Endothelial cell of umbilical vein (primary cell): ENCODE measurements at regions not wholly inside any gene's neighbourhood (a gene's known extent, or its start where the extent isn't known, plus 50 kb on each side); places are given as distances from the start of the nearest gene placed in this dataset.

Source experiments
- BruUV-seq: library from RNA; stranded (reverse); fragments of 400-500 nt; replicated peaks from 2 replicates; lab custom pipeline; 2021; lab: Mats Ljungman, UMichigan
- CTCF ChIA-PET: fragments of 300-600, 350-600 bp; sonication (Branson Sonifier 250); formaldehyde crosslinking; loops from one replicate; lab custom pipeline; 2021; ENCODE audit warnings: antibody characterized with exemption, inconsistent platforms; lab: Charles Lee
- POLR2A ChIA-PET: fragments of 300-600, 350-600 bp; sonication (Branson Sonifier 250); formaldehyde crosslinking; loops from one replicate; lab custom pipeline; 2021; ENCODE audit warnings: antibody characterized with exemption, inconsistent platforms; lab: Charles Lee
- DNase-seq: peaks from one replicate; pipeline ENCODE4 v3.0.0-alpha.2; 2011; ENCODE audit warnings: low read depth, low spot score
- FAIRE-seq: peaks from 2 replicates; lab custom pipeline; 2011; peaks lifted over from hg19 to GRCh38; lab: Jason Lieb, UNC
- H2AFZ ChIP-seq: 2 replicates; pipeline ENCODE4 v1.6.0; 2012; ENCODE audit warnings: low read depth, low read length, control low read depth, inconsistent platforms
- H3K27ac ChIP-seq: 2 replicates; pipeline ENCODE4 v1.5.1; 2011; ENCODE audit warnings: low read depth, mild to moderate bottlenecking, control low read depth, low read length, moderate library complexity; ENCODE audit not compliant: insufficient read depth
- H3K27me3 ChIP-seq, 2 experiments: 2 replicates each; pipeline versions ENCODE4 v1.6.0 to v1.6.1; 2011; ENCODE audit warnings: low read length in 2 of 2, mixed read lengths in 1 of 2; ENCODE audit not compliant: control insufficient read depth in 2 of 2, insufficient read depth in 2 of 2
- H3K36me3 ChIP-seq, 2 experiments: 2 replicates in 1 of 2; 3 replicates in 1 of 2; pipeline ENCODE4 v1.5.1; 2011; ENCODE audit warnings: low read length in 2 of 2, mild to moderate bottlenecking in 1 of 2, moderate library complexity in 1 of 2; ENCODE audit not compliant: control insufficient read depth in 2 of 2, insufficient read depth in 2 of 2; ENCODE audit errors: extremely low read depth in 1 of 2
- H3K4me1 ChIP-seq: 3 replicates; pipeline ENCODE4 v1.5.1; 2011; ENCODE audit warnings: mild to moderate bottlenecking, low read length; ENCODE audit not compliant: control insufficient read depth, insufficient read depth; ENCODE audit errors: extremely low read depth
- H3K4me2 ChIP-seq: 2 replicates; pipeline ENCODE4 v1.6.1; 2011; ENCODE audit warnings: low read length, control low read depth, mixed read lengths; ENCODE audit not compliant: insufficient read depth
- H3K4me3 ChIP-seq, 3 experiments: fragments of 200-600 bp in 1 of 3; sonication (generic), shearing (Covaris generic) in 1 of 3; replicated peaks in 1 of 3; 2 replicates each; pipeline ENCODE4 v1.5.1; 2011 to 2016; ENCODE audit warnings: control low read depth in 3 of 3, low read length in 3 of 3, mild to moderate bottlenecking in 2 of 3, inconsistent platforms in 1 of 3, low read depth in 1 of 3, moderate library complexity in 1 of 3; ENCODE audit not compliant: insufficient read depth in 1 of 3
- H3K79me2 ChIP-seq: 2 replicates; pipeline ENCODE4 v1.6.0; 2012; ENCODE audit warnings: low read length, inconsistent platforms; ENCODE audit not compliant: control insufficient read depth, insufficient read depth
- H3K9ac ChIP-seq: replicated peaks from 2 replicates; pipeline ENCODE3; 2011; ENCODE audit warnings: low read length, control low read depth; ENCODE audit not compliant: insufficient read depth; ENCODE audit errors: extremely low read depth
- H3K9me1 ChIP-seq: replicated peaks from 3 replicates; pipeline ENCODE4 v1.6.0; 2011; ENCODE audit warnings: mild to moderate bottlenecking, low read length; ENCODE audit not compliant: control insufficient read depth, insufficient read depth; ENCODE audit errors: extremely low read depth
- H3K9me3 ChIP-seq: replicated peaks from 2 replicates; pipeline ENCODE4 v1.5.1; 2012; ENCODE audit warnings: low read length, inconsistent platforms; ENCODE audit not compliant: control insufficient read depth, insufficient read depth
- H4K20me1 ChIP-seq: replicated peaks from 2 replicates; pipeline ENCODE3; 2011; ENCODE audit warnings: mild to moderate bottlenecking, low read length; ENCODE audit not compliant: control insufficient read depth, insufficient read depth; ENCODE audit errors: extremely low read depth
- EZH2 ChIP-seq: IDR thresholded peaks from 2 replicates; pipeline ENCODE4 v1.6.1; 2012; ENCODE audit warnings: borderline replicate concordance, low read depth, mild to moderate bottlenecking, moderate library complexity, low read length, inconsistent platforms; ENCODE audit not compliant: severe bottlenecking
- FOS ChIP-seq: IDR thresholded peaks from 2 replicates; pipeline ENCODE4 v1.6.1; 2011; ENCODE audit warnings: mild to moderate bottlenecking, low read length, moderate library complexity, borderline replicate concordance; ENCODE audit not compliant: insufficient read depth
- GATA2 ChIP-seq: IDR thresholded peaks from 2 replicates; pipeline ENCODE4 v1.7.0; 2011; ENCODE audit warnings: low read depth, mild to moderate bottlenecking, moderate library complexity, mixed read lengths, low read length; ENCODE audit not compliant: insufficient read length, insufficient read depth
- JUN ChIP-seq: IDR thresholded peaks from 2 replicates; pipeline ENCODE4 v1.6.1; 2011; ENCODE audit warnings: borderline replicate concordance, low read depth; ENCODE audit not compliant: insufficient read length, insufficient read depth
- MAX ChIP-seq: IDR thresholded peaks from 2 replicates; pipeline ENCODE4 v1.6.1; 2011; ENCODE audit not compliant: insufficient read depth, insufficient read length
- MYC ChIP-seq: IDR thresholded peaks from one replicate; pipeline ENCODE4 v1.6.1; 2011; ENCODE audit warnings: mild to moderate bottlenecking, low read depth, low read length
- POLR2A ChIP-seq: IDR thresholded peaks from 2 replicates; pipeline ENCODE4 v1.6.1; 2012; ENCODE audit warnings: low read depth, mild to moderate bottlenecking, control low read depth, low read length
- POLR2AphosphoS5 ChIP-seq: IDR thresholded peaks from 2 replicates; pipeline ENCODE4 v1.6.1; 2012; ENCODE audit warnings: low read depth, mild to moderate bottlenecking, control low read depth, low read length, moderate library complexity; ENCODE audit not compliant: insufficient read depth
- dilution Hi-C: fragments of 300-500 bp; cut with MboI; formaldehyde crosslinking; loops from one replicate; pipeline ENCODE4 v1.15.0; 2019; ENCODE audit warnings: low sequenced_read_pairs; ENCODE audit not compliant: extremely low pct_ligation_motif_present
- intact Hi-C: fragments of 100-400 bp; cut with micrococcal nuclease; formaldehyde crosslinking; loops from one replicate; pipeline ENCODE4 v1.10.0; 2022
- TF ChIP-seq, protein P1 (sequence below), 2 donors: IDR thresholded peaks; 1 replicate in 1 of 2; 2 replicates in 1 of 2; pipeline ENCODE4 v1.5.1; 2011; ENCODE audit warnings: low read length in 2 of 2, mild to moderate bottlenecking in 2 of 2, moderate library complexity in 2 of 2, control low read depth in 1 of 2, inconsistent platforms in 1 of 2, low read depth in 1 of 2; ENCODE audit not compliant: insufficient read depth in 1 of 2; ENCODE audit errors: extremely low read depth in 1 of 2

DNA sequence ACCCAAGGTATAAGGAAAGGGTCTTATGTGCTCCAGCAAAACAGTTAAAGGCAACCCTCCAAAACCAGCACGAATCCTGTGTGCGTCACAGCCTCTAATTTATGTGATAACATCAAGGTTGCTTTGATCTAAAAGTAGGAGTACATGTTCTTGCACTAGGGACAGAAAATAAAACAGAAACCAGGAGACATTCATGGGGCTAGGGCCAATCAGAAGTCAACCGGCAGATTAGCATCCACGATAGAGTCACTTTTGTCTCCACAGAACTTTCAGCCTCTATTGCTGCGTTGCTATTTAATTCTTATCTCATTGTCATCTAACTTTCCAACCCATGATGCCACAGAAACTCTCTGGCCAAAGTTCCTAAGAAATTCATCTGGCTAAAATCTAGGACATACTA is 178.8 kb upstream of the PTCHD4 start:
- Histone ChIP-seq H3K4me3 (no peak overlapping the region), H3K79me2 (no peaks in the 10 kb centered on the region), H3K4me1 (no peaks in the 10 kb centered on the region), H3K27me3 (no peaks in the 10 kb centered on the region), H4K20me1 (no peaks in the 10 kb centered on the region), H3K4me2 (no peak overlapping the region), H2AFZ (no peak overlapping the region), H3K9ac (no peak overlapping the region), H3K36me3 (no peaks in the 10 kb centered on the region), H3K27ac (no peak overlapping the region), H3K9me3 (no peaks in the 10 kb centered on the region), H3K9me1 (no peaks in the 10 kb centered on the region)
- TF ChIP-seq POLR2AphosphoS5 (no peak), EZH2 (no peak), POLR2A (no peak), MYC (no peak), GATA2 (no peak), JUN (no peak), FOS (no peak), MAX (no peak)
- TF ChIP-seq, protein P1, sequence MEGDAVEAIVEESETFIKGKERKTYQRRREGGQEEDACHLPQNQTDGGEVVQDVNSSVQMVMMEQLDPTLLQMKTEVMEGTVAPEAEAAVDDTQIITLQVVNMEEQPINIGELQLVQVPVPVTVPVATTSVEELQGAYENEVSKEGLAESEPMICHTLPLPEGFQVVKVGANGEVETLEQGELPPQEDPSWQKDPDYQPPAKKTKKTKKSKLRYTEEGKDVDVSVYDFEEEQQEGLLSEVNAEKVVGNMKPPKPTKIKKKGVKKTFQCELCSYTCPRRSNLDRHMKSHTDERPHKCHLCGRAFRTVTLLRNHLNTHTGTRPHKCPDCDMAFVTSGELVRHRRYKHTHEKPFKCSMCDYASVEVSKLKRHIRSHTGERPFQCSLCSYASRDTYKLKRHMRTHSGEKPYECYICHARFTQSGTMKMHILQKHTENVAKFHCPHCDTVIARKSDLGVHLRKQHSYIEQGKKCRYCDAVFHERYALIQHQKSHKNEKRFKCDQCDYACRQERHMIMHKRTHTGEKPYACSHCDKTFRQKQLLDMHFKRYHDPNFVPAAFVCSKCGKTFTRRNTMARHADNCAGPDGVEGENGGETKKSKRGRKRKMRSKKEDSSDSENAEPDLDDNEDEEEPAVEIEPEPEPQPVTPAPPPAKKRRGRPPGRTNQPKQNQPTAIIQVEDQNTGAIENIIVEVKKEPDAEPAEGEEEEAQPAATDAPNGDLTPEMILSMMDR (IDR thresholded peaks at IDR 0.05; ENCODE audit: extremely low read depth in 1 of 2, insufficient read depth in 1 of 2, low read depth in 1 of 2, low read length in 2 of 2), result no peak
- no TSS peak for BruUV-seq
- intact Hi-C loops, result no loop called here
- FAIRE-seq, result no peak
- ChIA-PET CTCF (no interaction called here), POLR2A (no interaction called here)
- no peak for DNase-seq
- dilution Hi-C loops, result no loop called here
